ENCODE measurements at regions not wholly inside any gene's neighbourhood (a gene's known extent, or its start where the extent isn't known, plus 50 kb on each side); places are given as distances from the start of the nearest gene placed in this dataset.

DNA sequence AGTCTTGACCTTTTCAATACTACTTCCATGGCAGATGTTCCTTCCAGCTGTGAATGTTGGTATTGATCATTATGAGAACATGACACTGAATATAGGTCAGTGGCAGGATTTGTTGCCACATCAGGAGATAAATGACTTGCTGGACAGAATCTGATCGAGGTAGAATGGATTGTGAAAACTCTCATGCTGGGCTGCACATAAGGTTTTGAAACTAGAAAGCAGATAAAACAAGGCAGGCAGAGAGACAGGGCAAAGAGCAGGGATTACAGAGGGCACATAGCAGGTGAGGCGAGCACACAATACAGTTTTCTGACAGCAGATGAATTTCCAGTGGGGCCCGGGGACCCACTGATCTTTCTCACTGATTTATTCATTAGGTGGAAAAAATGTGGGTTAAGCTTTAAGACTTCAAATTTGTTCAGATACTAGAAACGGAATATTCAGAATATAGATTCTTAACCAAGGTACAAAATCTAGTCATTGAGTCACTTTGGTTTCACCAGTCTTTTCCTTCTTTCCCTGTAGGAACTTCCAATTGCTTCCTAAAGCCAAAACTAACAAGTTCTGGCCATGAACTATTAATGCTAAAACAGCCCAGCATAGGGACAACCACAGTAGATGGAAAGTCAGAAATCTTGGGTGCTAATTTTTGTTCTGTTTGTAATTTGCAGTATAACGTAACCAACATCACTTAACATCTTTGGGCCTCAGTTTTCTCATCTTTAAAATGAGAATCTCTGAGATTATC lies 296.0 kb upstream of the PTBP2 start:
- ChIA-PET POLR2A (no interaction called here), CTCF (no interaction called here)
- H3K36me3 ChIP-seq (ENCODE audit: control insufficient read depth, insufficient read depth, low read length), result no peaks in the 10 kb centered on the region
- DNase-seq (ENCODE audit: low read depth), result no peak
- peaks cover 3% of the 10 kb centered on the region; the same call in 1 of the 2 replicates for H3K27me3 ChIP-seq (ENCODE audit: control insufficient read depth, insufficient read depth, low read length)
- TF ChIP-seq, protein P1, sequence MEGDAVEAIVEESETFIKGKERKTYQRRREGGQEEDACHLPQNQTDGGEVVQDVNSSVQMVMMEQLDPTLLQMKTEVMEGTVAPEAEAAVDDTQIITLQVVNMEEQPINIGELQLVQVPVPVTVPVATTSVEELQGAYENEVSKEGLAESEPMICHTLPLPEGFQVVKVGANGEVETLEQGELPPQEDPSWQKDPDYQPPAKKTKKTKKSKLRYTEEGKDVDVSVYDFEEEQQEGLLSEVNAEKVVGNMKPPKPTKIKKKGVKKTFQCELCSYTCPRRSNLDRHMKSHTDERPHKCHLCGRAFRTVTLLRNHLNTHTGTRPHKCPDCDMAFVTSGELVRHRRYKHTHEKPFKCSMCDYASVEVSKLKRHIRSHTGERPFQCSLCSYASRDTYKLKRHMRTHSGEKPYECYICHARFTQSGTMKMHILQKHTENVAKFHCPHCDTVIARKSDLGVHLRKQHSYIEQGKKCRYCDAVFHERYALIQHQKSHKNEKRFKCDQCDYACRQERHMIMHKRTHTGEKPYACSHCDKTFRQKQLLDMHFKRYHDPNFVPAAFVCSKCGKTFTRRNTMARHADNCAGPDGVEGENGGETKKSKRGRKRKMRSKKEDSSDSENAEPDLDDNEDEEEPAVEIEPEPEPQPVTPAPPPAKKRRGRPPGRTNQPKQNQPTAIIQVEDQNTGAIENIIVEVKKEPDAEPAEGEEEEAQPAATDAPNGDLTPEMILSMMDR (IDR thresholded peaks at IDR 0.05; ENCODE audit: insufficient read depth, low read depth, low read length), result no peak
- no peak overlapping the region for H3K4me3 ChIP-seq (ENCODE audit: low read depth, low read length)

DNA sequence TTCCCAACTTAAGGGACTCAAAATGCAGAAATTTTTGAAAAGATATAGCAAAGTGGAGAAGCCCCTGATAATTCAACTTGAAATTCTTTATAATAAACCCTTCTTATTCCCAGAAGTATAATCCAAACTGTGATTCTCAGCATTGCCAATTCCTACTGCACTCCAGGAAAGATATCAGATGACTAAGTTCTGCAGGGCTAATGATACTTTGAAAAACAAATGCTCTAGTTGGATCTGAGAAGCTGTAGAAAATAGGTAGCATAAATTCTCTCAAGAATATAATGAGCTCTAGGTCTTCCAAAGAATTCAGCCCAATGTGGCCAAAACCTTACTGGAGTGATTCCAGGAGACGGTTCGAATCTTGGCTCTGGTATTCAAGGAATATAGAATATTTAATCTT lies 294.0 kb upstream of the PTBP2 start:
- TF ChIP-seq, protein P1 (IDR thresholded peaks at IDR 0.05; ENCODE audit: insufficient read depth, low read depth, low read length), result no peak
- Histone ChIP-seq H3K4me3 (ENCODE audit: low read depth, low read length) (no peak overlapping the region), H3K27me3 (ENCODE audit: control insufficient read depth, insufficient read depth, low read length) (peaks cover 3% of the 10 kb centered on the region; the same call in 1 of the 2 replicates), H3K36me3 (ENCODE audit: control insufficient read depth, insufficient read depth, low read length) (no peaks in the 10 kb centered on the region)
- ChIA-PET POLR2A (no interaction called here), CTCF (interaction anchor here (0.6 kb wide), 1 partner anchor 295 kb away, joined by 3 read pairs; no protein-coding TSS in a partner anchor)
- DNase-seq (ENCODE audit: low read depth), result no peak

DNA sequence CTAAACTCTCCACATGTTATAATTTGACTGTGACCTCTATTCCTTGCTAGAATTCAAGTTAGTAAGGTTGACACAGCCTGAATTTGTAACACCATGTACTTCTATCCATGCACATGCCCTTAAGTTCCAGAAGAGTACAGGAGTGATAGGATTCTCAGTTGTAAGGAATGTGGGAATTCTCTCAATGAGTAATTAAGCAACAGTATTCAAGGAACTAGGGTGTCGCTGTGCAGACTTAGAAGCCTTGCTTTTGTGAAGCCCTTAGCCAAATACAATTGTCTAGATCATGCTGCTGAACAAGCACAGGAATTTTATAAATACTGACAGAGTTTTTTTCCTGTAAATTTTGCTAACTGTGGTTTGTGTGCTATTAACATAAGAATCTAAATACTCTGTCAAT lies 276.3 kb upstream of the PTBP2 start:
- TF ChIP-seq, protein P1 (IDR thresholded peaks at IDR 0.05; ENCODE audit: insufficient read depth, low read depth, low read length), result no peak
- ChIA-PET POLR2A (no interaction called here), CTCF (no interaction called here)
- H3K27me3 ChIP-seq (ENCODE audit: control insufficient read depth, insufficient read depth, low read length), result no peaks in the 10 kb centered on the region
- H3K36me3 ChIP-seq (ENCODE audit: control insufficient read depth, insufficient read depth, low read length), result no peaks in the 10 kb centered on the region
- H3K4me3 ChIP-seq (ENCODE audit: low read depth, low read length), result no peak overlapping the region
- no peak for DNase-seq (ENCODE audit: low read depth)

DNA sequence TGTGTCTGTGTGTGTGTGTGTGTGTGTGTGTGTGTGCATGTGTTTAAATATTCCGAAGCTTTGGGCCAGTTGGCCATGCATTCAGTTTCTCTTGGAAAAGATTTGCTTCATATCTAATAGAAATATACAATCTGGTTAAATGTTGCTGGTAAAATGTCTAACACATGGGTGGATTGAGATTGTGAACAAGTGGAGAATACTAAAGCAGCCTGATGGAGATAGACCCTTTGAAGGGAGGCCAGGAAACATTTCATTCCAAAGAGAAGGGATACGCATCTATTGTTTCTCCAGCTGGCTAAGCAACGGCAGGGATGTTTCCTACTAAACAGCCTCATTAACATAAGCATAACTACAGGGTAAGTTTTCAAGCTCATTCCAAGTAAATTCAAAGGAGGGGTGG lies 257.5 kb upstream of the PTBP2 start:
- TF ChIP-seq, protein P1 (IDR thresholded peaks at IDR 0.05; ENCODE audit: insufficient read depth, low read depth, low read length), result no peak
- ChIA-PET CTCF (no interaction called here), POLR2A (no interaction called here)
- Histone ChIP-seq H3K27me3 (ENCODE audit: control insufficient read depth, insufficient read depth, low read length) (no peaks in the 10 kb centered on the region), H3K36me3 (ENCODE audit: control insufficient read depth, insufficient read depth, low read length) (no peaks in the 10 kb centered on the region), H3K4me3 (ENCODE audit: low read depth, low read length) (no peak overlapping the region)
- no peak for DNase-seq (ENCODE audit: low read depth)

DNA sequence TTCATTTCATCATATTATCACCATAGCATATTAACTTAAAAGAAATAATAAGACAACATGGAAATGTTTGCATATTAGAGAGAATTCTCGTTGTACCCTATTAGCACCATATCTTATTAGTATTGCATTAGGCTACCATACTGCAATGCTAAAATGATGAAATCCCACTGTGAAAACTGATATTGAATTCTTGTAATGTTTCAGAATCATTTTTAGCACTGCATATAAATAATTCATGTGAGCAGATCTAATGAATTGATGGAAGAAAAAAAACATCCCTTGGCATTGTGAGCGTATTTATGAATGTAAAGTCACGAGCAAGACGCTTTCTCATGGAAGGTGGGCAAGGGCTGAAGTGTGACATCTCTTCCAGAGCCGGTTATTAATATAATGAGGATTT lies 257.1 kb upstream of the PTBP2 start:
- Histone ChIP-seq H3K4me3 (ENCODE audit: low read depth, low read length) (no peak overlapping the region), H3K27me3 (ENCODE audit: control insufficient read depth, insufficient read depth, low read length) (no peaks in the 10 kb centered on the region), H3K36me3 (ENCODE audit: control insufficient read depth, insufficient read depth, low read length) (no peaks in the 10 kb centered on the region)
- POLR2A ChIA-PET, result no interaction called here
- CTCF ChIA-PET, result no interaction called here
- no peak for DNase-seq (ENCODE audit: low read depth)
- TF ChIP-seq, protein P1 (IDR thresholded peaks at IDR 0.05; ENCODE audit: insufficient read depth, low read depth, low read length), result no peak

Measured in BJ (cell line).